Tibial nerve (tissue), 4 donors: ENCODE measurements at regions not wholly inside any gene's neighbourhood (a gene's known extent, or its start where the extent isn't known, plus 50 kb on each side); places are given as distances from the start of the nearest gene placed in this dataset.
A peak's percentile ranks its signal among the peaks of the same experiment; 100 is the strongest.

Experiments used
- DNase-seq, 2 donors: peaks; one replicate each; pipeline ENCODE4 v3.0.0-alpha.2; 2019; ENCODE audit warnings: low spot score in 2 of 2
- H3K27ac ChIP-seq, 4 donors: fragments of 200-600 bp; sonication (generic) in 3 of 4; one replicate each; pipeline ENCODE4 v1.5.1; 2017 to 2019; ENCODE audit warnings: mild to moderate bottlenecking in 1 of 4
- H3K27me3 ChIP-seq, 2 donors: fragments of 200-600 bp; sonication (generic) in 1 of 2; one replicate each; pipeline versions ENCODE4 v1.5.1 to v1.6.0; 2017 to 2019
- H3K36me3 ChIP-seq, 3 donors: fragments of 200-600 bp; sonication (generic); one replicate each; pipeline ENCODE4 v1.5.1; 2018 to 2019
- H3K4me1 ChIP-seq, 4 donors: fragments of 200-600 bp; sonication (generic) in 3 of 4; one replicate each; pipeline ENCODE4 v1.5.1; 2017 to 2019
- H3K4me3 ChIP-seq, 4 donors: fragments of 200-600 bp; sonication (generic) in 3 of 4; one replicate each; pipeline ENCODE4 v1.5.1; 2017 to 2019; ENCODE audit warnings: mild to moderate bottlenecking in 1 of 4, moderate library complexity in 1 of 4
- H3K9me3 ChIP-seq, 4 donors: fragments of 200-600 bp; sonication (generic) in 3 of 4; one replicate each; pipeline ENCODE4 v1.5.1; 2017 to 2019
- EP300 ChIP-seq, 2 donors: sonication (generic); formaldehyde crosslinking; IDR thresholded peaks; one replicate each; pipeline ENCODE4 v1.6.1; 2017; ENCODE audit warnings: antibody characterized with exemption in 2 of 2, mild to moderate bottlenecking in 1 of 2
- POLR2A ChIP-seq, 2 donors: fragments of 450-650 bp; IDR thresholded peaks; one replicate each; pipeline ENCODE4 v1.6.1; 2017; ENCODE audit warnings: antibody characterized with exemption in 2 of 2, mild to moderate bottlenecking in 2 of 2, moderate library complexity in 2 of 2
- WGBS, 2 donors: methylation state at CpG; one replicate each; pipeline ENCODE4 v1.1.5; 2018; 5-methylcytosine and 5-hydroxymethylcytosine counted together
- TF ChIP-seq, protein P1 (sequence below), 5 experiments: fragments of 200-600 bp in 3 of 5; fragments of 450-650 bp in 2 of 5; sonication (generic) in 3 of 5; IDR thresholded peaks; one replicate each; pipeline ENCODE4 v1.5.1; 2016 to 2019; ENCODE audit warnings: antibody characterized with exemption in 5 of 5, mild to moderate bottlenecking in 3 of 5, moderate library complexity in 2 of 5

- WGBS, 2 donors = 79% methylated on average over 2 of the region's 2 CpGs
- Histone ChIP-seq H3K36me3 (no peaks in the 10 kb centered on the region), H3K9me3 (no peaks in the 10 kb centered on the region), H3K27ac (no peak overlapping the region), H3K4me3 (no peak overlapping the region), H3K27me3 (no peaks in the 10 kb centered on the region), H3K4me1 (peaks cover 0 to 13% (median 0%) of the 10 kb centered on the region in 4 donors)
- DNase-seq = no peak
- TF ChIP-seq POLR2A (IDR thresholded peaks at IDR 0.05) = no peak
- no peak for TF ChIP-seq EP300 (IDR thresholded peaks at IDR 0.05)
- TF ChIP-seq, protein P1, sequence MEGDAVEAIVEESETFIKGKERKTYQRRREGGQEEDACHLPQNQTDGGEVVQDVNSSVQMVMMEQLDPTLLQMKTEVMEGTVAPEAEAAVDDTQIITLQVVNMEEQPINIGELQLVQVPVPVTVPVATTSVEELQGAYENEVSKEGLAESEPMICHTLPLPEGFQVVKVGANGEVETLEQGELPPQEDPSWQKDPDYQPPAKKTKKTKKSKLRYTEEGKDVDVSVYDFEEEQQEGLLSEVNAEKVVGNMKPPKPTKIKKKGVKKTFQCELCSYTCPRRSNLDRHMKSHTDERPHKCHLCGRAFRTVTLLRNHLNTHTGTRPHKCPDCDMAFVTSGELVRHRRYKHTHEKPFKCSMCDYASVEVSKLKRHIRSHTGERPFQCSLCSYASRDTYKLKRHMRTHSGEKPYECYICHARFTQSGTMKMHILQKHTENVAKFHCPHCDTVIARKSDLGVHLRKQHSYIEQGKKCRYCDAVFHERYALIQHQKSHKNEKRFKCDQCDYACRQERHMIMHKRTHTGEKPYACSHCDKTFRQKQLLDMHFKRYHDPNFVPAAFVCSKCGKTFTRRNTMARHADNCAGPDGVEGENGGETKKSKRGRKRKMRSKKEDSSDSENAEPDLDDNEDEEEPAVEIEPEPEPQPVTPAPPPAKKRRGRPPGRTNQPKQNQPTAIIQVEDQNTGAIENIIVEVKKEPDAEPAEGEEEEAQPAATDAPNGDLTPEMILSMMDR (IDR thresholded peaks at IDR 0.05) = no peak
These were observed 376.0 kb upstream of the PDE3A start for GRCh38 chr12:19992311-19992710.

DNA sequence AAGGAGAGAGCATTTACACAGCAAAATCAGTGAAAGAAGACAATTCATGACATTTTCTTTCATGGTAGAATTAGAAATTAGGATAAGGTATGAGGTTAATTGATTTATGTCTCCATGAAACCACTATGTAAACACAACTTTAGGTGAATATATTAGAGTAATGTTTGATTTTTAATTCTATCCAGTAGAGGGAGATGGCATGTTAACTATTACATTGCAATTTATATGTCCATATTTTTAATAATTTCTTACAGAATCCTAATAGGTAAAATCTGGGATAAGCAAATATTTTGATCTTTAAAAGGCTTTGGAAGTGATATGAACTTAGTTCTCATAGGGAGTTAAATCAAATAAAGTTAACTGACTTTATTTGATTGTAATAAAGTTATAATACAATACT lies 373.4 kb upstream of the PDE3A start:
- Histone ChIP-seq H3K27me3 (no peaks in the 10 kb centered on the region), H3K9me3 (no peaks in the 10 kb centered on the region), H3K4me1 (no peaks in the 10 kb centered on the region), H3K27ac (no peak overlapping the region), H3K36me3 (no peaks in the 10 kb centered on the region), H3K4me3 (no peak overlapping the region)
- TF ChIP-seq, protein P1 (IDR thresholded peaks at IDR 0.05) = peak in 1 of 5 experiments; percentile 7
- no peak for TF ChIP-seq POLR2A (IDR thresholded peaks at IDR 0.05)
- no peak for DNase-seq

GRCh38 chr12:19997656-19998400 lies 370.5 kb upstream of the PDE3A start:
- Histone ChIP-seq H3K4me3 (no peak overlapping the region), H3K9me3 (no peaks in the 10 kb centered on the region), H3K4me1 (no peaks in the 10 kb centered on the region), H3K36me3 (no peaks in the 10 kb centered on the region), H3K27me3 (no peaks in the 10 kb centered on the region), H3K27ac (no peak overlapping the region)
- TF ChIP-seq, protein P1 (IDR thresholded peaks at IDR 0.05) = no peak
- TF ChIP-seq POLR2A (IDR thresholded peaks at IDR 0.05) (no peak), EP300 (IDR thresholded peaks at IDR 0.05) (no peak)
- DNase-seq = no peak
- WGBS, 2 donors = 78 to 87% methylated on average over 3 of the region's 3 CpGs

DNA sequence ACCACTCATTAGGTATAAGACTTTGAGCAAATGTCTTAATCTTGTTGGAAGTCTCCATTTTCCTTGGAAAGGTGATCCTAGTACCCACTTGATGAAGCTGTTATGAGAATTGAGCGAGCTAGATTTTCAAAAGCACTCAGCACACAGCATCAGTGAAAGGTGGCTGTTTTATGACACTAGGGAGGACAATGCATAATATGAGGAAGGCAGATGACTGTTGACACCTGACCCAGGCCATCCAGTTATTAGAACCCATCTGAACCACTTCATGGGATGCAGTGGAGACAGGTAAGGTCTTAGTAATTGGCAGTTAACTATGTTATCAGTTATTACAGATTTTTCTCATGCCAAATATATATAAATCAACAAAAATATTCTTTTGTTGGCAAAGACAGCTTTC lies 369.9 kb upstream of the PDE3A start:
- 89 to 96% methylated on average over 1 of the region's 1 CpG for WGBS, 2 donors
- no peak for DNase-seq
- Histone ChIP-seq H3K27ac (no peak overlapping the region), H3K27me3 (no peaks in the 10 kb centered on the region), H3K4me3 (no peak overlapping the region), H3K36me3 (no peaks in the 10 kb centered on the region), H3K9me3 (no peaks in the 10 kb centered on the region), H3K4me1 (no peaks in the 10 kb centered on the region)
- TF ChIP-seq POLR2A (IDR thresholded peaks at IDR 0.05) (no peak), EP300 (IDR thresholded peaks at IDR 0.05) (no peak)
- TF ChIP-seq, protein P1 (IDR thresholded peaks at IDR 0.05) = no peak

- 66 to 70% methylated on average over 5 of the region's 5 CpGs for WGBS, 2 donors
- no peak for DNase-seq
- no peaks in the 10 kb centered on the region for H3K9me3 ChIP-seq
- H3K27me3 ChIP-seq = no peaks in the 10 kb centered on the region
- no peaks in the 10 kb centered on the region for H3K4me1 ChIP-seq
- TF ChIP-seq EP300 (IDR thresholded peaks at IDR 0.05) (no peak), POLR2A (IDR thresholded peaks at IDR 0.05) (no peak)
- H3K36me3 ChIP-seq = no peaks in the 10 kb centered on the region
- no peak overlapping the region for H3K27ac ChIP-seq
- H3K4me3 ChIP-seq = no peak overlapping the region
These were observed 369.2 kb upstream of the PDE3A start for GRCh38 chr12:19998961-19999804.
